HFFc6 (cell line): ENCODE measurements at regions not wholly inside any gene's neighbourhood (a gene's known extent, or its start where the extent isn't known, plus 50 kb on each side); places are given as distances from the start of the nearest gene placed in this dataset.

Source experiments
- DNase-seq: peaks from one replicate; pipeline ENCODE4 v3.0.0-alpha.2; 2018
- H3K27ac Mint-ChIP-seq: 2 replicates; pipeline ENCODE4 v1.8.0; 2020; ENCODE audit warnings: mild to moderate bottlenecking, mixed read lengths
- H3K27me3 Mint-ChIP-seq: 2 replicates; pipeline ENCODE4 v1.8.0; 2021; ENCODE audit warnings: mild to moderate bottlenecking, moderate library complexity, mixed read lengths; ENCODE audit not compliant: insufficient read depth
- H3K36me3 Mint-ChIP-seq: 2 replicates; pipeline ENCODE4 v1.8.0; 2021; ENCODE audit warnings: low read depth, mixed read lengths
- H3K4me1 Mint-ChIP-seq: 2 replicates; pipeline ENCODE4 v1.8.0; 2020; ENCODE audit warnings: low read depth, mixed read lengths
- H3K4me3 Mint-ChIP-seq: 2 replicates; pipeline ENCODE4 v1.8.0; 2020; ENCODE audit warnings: mild to moderate bottlenecking, moderate library complexity, mixed read lengths
- H3K9me3 Mint-ChIP-seq: 2 replicates; pipeline ENCODE4 v1.8.0; 2020; ENCODE audit warnings: mild to moderate bottlenecking, mixed read lengths
- TF ChIP-seq, protein P1 (sequence below): fragments of 200-600 bp; sonication (generic); IDR thresholded peaks from 2 replicates; pipeline ENCODE4 v1.5.0; 2021; ENCODE audit warnings: antibody characterized with exemption, mild to moderate bottlenecking

DNA sequence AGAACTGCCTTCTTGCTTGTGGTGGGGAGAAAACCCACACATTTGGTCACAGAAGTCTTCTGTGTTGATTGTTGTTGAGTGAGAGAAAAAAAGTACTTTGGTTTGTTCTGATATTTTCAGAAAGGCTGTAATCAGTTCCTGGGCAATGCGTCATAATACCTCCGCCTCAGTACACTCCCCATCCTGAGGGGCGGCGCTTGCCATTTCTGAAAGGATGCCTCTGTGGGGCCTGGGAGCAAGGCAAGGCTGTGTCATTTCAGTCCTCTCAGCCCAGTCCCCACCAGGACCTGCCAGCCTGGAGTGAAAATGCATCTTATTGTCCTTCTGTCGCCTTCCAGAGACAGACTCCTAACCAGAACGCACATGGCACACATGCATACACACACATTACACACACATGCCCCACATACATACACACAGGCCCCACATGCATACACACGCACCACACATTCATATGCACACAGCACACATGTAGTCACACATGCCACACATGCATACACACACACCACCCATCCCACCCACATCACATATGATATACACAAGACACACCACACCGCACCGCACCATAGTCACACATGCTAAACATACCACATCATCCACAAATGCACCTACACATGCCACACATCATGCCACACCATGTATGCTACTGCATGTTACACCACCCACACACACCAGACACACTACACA is 90.0 kb downstream of the CXCL12 start:
- Mint-ChIP-seq H3K9me3 (no peaks in the 10 kb centered on the region), H3K4me1 (peaks cover 6% of the 10 kb centered on the region), H3K27ac (no peak overlapping the region), H3K36me3 (no peaks in the 10 kb centered on the region), H3K27me3 (peaks cover 1% of the 10 kb centered on the region; the same call in 1 of the 2 replicates), H3K4me3 (no peak overlapping the region)
- TF ChIP-seq, protein P1, sequence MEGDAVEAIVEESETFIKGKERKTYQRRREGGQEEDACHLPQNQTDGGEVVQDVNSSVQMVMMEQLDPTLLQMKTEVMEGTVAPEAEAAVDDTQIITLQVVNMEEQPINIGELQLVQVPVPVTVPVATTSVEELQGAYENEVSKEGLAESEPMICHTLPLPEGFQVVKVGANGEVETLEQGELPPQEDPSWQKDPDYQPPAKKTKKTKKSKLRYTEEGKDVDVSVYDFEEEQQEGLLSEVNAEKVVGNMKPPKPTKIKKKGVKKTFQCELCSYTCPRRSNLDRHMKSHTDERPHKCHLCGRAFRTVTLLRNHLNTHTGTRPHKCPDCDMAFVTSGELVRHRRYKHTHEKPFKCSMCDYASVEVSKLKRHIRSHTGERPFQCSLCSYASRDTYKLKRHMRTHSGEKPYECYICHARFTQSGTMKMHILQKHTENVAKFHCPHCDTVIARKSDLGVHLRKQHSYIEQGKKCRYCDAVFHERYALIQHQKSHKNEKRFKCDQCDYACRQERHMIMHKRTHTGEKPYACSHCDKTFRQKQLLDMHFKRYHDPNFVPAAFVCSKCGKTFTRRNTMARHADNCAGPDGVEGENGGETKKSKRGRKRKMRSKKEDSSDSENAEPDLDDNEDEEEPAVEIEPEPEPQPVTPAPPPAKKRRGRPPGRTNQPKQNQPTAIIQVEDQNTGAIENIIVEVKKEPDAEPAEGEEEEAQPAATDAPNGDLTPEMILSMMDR: no peak
- no peak for DNase-seq

DNA sequence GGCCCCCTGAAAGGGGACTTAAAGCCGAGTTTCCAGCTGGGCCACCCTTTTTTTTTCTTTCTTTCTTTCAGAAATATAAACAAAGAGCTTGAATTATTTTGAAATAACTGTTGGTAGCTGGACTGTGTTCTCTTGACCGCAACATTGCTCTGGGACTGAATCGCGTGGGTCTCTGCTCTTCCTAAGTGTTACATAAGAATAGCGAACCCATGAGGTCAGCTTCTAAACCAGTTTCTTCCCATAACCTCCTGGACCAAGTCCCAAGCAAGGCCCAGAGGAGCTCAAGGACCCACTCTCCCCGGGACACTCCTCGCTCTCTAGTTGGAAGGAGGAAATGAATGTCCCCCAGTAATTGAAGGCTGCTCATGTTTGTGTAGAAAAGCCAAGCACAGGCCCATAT is 91.1 kb downstream of the CXCL12 start:
- DNase-seq: no peak
- TF ChIP-seq, protein P1: no peak
- Mint-ChIP-seq H3K27me3 (peaks cover 1% of the 10 kb centered on the region; the same call in 1 of the 2 replicates), H3K36me3 (no peaks in the 10 kb centered on the region), H3K9me3 (no peaks in the 10 kb centered on the region), H3K4me1 (peaks cover 6% of the 10 kb centered on the region), H3K4me3 (0 out of 2 replicates have a peak overlapping the region, but pooled peaks have one; percentile 17), H3K27ac (no peak overlapping the region)

DNA sequence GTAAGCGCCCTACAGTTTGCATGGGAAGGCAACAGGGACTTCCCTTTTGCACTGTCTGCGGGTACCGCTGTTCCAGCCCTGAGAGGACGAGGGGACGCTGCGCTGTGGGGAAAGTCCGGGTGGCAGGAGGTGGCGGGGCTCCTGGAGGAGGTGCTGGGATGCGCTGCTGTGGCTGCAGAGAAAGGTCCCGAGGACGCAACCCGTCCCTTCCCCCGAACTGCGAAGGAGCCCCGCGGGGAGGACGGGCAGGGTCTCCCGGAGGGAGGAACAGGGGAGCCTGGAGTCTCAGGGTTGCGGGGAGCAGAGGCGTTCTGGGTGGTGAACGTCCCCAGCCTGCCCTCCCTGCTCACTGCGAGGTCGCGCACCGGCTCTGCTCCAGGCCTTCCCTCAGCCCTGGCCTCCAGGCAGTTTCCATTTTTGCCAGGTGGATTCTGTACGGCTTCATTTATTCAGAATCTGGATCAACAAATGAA is 91.6 kb downstream of the CXCL12 start:
- Mint-ChIP-seq H3K36me3 (no peaks in the 10 kb centered on the region), H3K4me3 (0 out of 2 replicates have a peak overlapping the region, but pooled peaks have one; percentile 17), H3K27ac (no peak overlapping the region; the same call in 1 of the 2 replicates), H3K4me1 (peaks cover 6% of the 10 kb centered on the region), H3K27me3 (peaks cover 1% of the 10 kb centered on the region; the same call in 1 of the 2 replicates), H3K9me3 (no peaks in the 10 kb centered on the region)
- no peak for DNase-seq
- TF ChIP-seq, protein P1: no peak

DNA sequence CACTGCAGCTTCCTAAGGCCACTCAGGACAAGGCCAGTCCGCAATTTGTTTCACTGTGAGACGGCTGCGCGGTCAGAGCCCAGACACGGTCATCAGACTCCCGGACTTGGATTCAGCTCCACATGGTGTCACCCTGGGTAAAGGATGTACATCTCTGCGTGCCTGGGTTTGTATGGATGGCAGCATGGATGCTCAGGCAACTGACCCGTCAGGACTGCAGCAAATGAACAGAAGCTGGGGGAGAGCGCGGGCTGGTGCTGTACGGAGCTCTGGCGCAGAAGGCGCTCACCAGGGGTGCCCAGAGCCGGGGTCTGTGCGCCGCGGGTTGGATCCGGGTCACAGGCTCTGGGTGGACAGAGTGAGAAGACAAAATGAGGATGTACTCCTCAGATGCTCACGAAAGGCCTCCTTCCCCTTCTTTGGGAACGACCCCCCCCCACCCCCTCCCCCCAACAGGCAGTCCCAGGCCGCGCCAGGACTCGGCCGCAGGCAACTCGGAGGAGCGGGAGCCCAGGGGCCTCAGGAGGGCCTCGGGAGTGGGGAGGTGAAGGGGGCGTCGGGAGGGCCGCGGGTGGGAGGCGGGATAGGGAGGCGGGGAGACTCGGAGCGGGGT is 92.4 kb downstream of the CXCL12 start:
- H3K9me3 Mint-ChIP-seq: no peaks in the 10 kb centered on the region
- TF ChIP-seq, protein P1: no peak
- H3K36me3 Mint-ChIP-seq: no peaks in the 10 kb centered on the region
- no peak for DNase-seq
- H3K4me3 Mint-ChIP-seq: no peak overlapping the region
- peaks cover 6% of the 10 kb centered on the region for H3K4me1 Mint-ChIP-seq
- H3K27me3 Mint-ChIP-seq: peaks cover 1% of the 10 kb centered on the region; the same call in 1 of the 2 replicates
- H3K27ac Mint-ChIP-seq: no peak overlapping the region

DNA sequence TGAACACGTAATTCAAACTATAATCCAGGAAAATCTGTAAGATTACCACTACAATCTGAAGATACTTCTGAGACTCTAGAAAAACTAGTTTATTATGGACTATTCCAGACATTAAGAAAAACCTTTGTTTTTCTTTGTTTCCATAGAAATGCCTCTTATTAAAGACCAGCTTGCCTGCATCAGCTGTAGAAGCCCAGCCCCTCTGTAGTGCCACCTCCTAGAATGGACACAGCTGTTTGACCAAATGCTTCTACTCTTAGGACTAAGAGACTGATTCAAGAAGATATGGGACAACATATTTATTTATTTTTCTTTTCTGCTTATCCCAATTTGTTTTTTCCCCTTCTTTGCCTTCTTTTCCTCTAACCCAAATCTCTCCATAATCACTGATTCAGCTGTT is 93.8 kb downstream of the CXCL12 start:
- no peak for DNase-seq
- Mint-ChIP-seq H3K27ac (no peak overlapping the region), H3K4me3 (no peak overlapping the region), H3K27me3 (peaks cover 1% of the 10 kb centered on the region; the same call in 1 of the 2 replicates), H3K36me3 (no peaks in the 10 kb centered on the region), H3K4me1 (peaks cover 6% of the 10 kb centered on the region), H3K9me3 (no peaks in the 10 kb centered on the region)
- TF ChIP-seq, protein P1: no peak
